K562 (cell line): ENCODE measurements at regions not wholly inside any gene's neighbourhood (a gene's known extent, or its start where the extent isn't known, plus 50 kb on each side); places are given as distances from the start of the nearest gene placed in this dataset.

Experiments
- ATAC-seq: fragments of 200-7000 bp; cut with Tn5 transposase; 3 replicates; pipeline ENCODE4 v1.9.1; 2020; ENCODE audit warnings: moderate library complexity
- BruUV-seq: library from RNA; stranded (reverse); fragments of 400-500 nt; replicated peaks from 2 replicates; lab custom pipeline; 2021; lab: Mats Ljungman, UMichigan
- CTCF ChIA-PET: fragments of 300-600 bp; formaldehyde crosslinking; extraction: SDS; loops from one replicate; lab custom pipeline; 2021; ENCODE audit warnings: low intra/inter-chr PET ratio; lab: Yijun Ruan, JAX
- POLR2A ChIA-PET: fragments of 300-600, 350-650 bp; sonication (Branson Sonifier 250); formaldehyde crosslinking; extraction: SDS; loops from one replicate; lab custom pipeline; 2021; ENCODE audit warnings: antibody characterized with exemption, inconsistent platforms; lab: Yijun Ruan, JAX
- DNase-seq, 4 experiments: peaks; one replicate each; pipeline versions ENCODE4 v3.0.0 to v3.0.0-alpha.2; 2011 to 2018; ENCODE audit warnings: low spot score in 3 of 4, mixed read lengths in 3 of 4; ENCODE audit errors: extremely low read depth in 1 of 4
- FAIRE-seq: peaks from 2 replicates; lab custom pipeline; 2011; peaks lifted over from hg19 to GRCh38; lab: Jason Lieb, UNC
- H2AFZ ChIP-seq: 2 replicates; pipeline ENCODE4 v1.6.0; 2011; ENCODE audit warnings: low read depth, low read length, control low read depth, inconsistent platforms
- H3K27ac ChIP-seq: fragments of 200-600 bp; 3 replicates; pipeline ENCODE4 v1.8.0; 2011; ENCODE audit warnings: low read depth, mild to moderate bottlenecking, control low read depth, inconsistent platforms, low read length, moderate library complexity, mixed read lengths; ENCODE audit errors: extremely low read depth
- H3K27me3 ChIP-seq, 2 experiments: fragments of 300-600 bp in 1 of 2; 2 replicates in 1 of 2; 3 replicates in 1 of 2; pipeline versions ENCODE4 v1.6.0 to v1.8.0; 2011; ENCODE audit warnings: inconsistent platforms in 2 of 2, low read length in 2 of 2, mild to moderate bottlenecking in 1 of 2, mixed read lengths in 1 of 2, moderate library complexity in 1 of 2; ENCODE audit not compliant: control insufficient read depth in 2 of 2, insufficient read depth in 2 of 2
- H3K36me3 ChIP-seq: fragments of 300-600 bp; 3 replicates; pipeline ENCODE4 v1.8.0; 2011; ENCODE audit warnings: mild to moderate bottlenecking, low read length, inconsistent platforms; ENCODE audit not compliant: control insufficient read depth, insufficient read depth
- H3K4me1 ChIP-seq, 2 experiments: fragments of 200-600 bp in 1 of 2; replicated peaks in 1 of 2; 2 replicates in 1 of 2; 3 replicates in 1 of 2; pipeline versions ENCODE4 v1.5.1 to v1.8.0; 2011; ENCODE audit warnings: inconsistent platforms in 2 of 2, low read length in 2 of 2, mild to moderate bottlenecking in 1 of 2, mixed read lengths in 1 of 2, moderate library complexity in 1 of 2; ENCODE audit not compliant: control insufficient read depth in 2 of 2, insufficient read depth in 2 of 2
- H3K4me2 ChIP-seq: 2 replicates; pipeline ENCODE4 v1.6.1; 2011; ENCODE audit warnings: low read length, control low read depth, inconsistent platforms, mixed read lengths; ENCODE audit not compliant: insufficient read depth
- H3K4me3 ChIP-seq: fragments of 200-600 bp; sonication (generic), shearing (Covaris generic); 2 replicates; pipeline ENCODE4 v1.5.1; 2016; ENCODE audit warnings: control low read depth, inconsistent platforms
- H3K79me2 ChIP-seq: fragments of 200-600 bp; 3 replicates; pipeline ENCODE4 v1.8.0; 2011; ENCODE audit warnings: low read length, inconsistent platforms; ENCODE audit not compliant: control insufficient read depth, insufficient read depth
- H3K9ac ChIP-seq, 2 experiments: 2 replicates each; pipeline versions ENCODE4 v1.6.0 to v1.6.1; 2011; ENCODE audit warnings: low read depth in 2 of 2, low read length in 2 of 2, control low read depth in 1 of 2, inconsistent platforms in 1 of 2, mild to moderate bottlenecking in 1 of 2, mixed read lengths in 1 of 2; ENCODE audit not compliant: insufficient read depth in 1 of 2
- H3K9me1 ChIP-seq: one replicate; pipeline ENCODE4 v1.6.0; 2011; ENCODE audit warnings: inconsistent platforms, mild to moderate bottlenecking, low read length, moderate library complexity; ENCODE audit not compliant: control insufficient read depth, insufficient read depth
- H3K9me3 ChIP-seq: replicated peaks from 2 replicates; pipeline ENCODE4 v1.5.1; 2011; ENCODE audit warnings: low read depth, low read length, inconsistent platforms; ENCODE audit not compliant: control insufficient read depth, insufficient read depth
- H4K20me1 ChIP-seq: replicated peaks from 2 replicates; pipeline ENCODE4 v1.6.1; 2011; ENCODE audit warnings: low read length, inconsistent platforms, mixed read lengths; ENCODE audit not compliant: control insufficient read depth, insufficient read depth
- MAFG ChIP-seq: fragments of 450-650 bp; conservative IDR thresholded peaks from 2 replicates; pipeline ENCODE4 v1.6.1; 2016; ENCODE audit warnings: missing genetic modification characterization, missing compliant biosample characterization
- SRSF7 ChIP-seq: fragments of 200-400 bp; formaldehyde crosslinking; optimal IDR thresholded peaks from 2 replicates; pipeline ENCODE3; 2017; ENCODE audit warnings: mild to moderate bottlenecking, low read depth, low read length
- ZNF184 ChIP-seq: sonication (generic); formaldehyde crosslinking; IDR thresholded peaks from 2 replicates; pipeline ENCODE4 v1.5.0; 2020; ENCODE audit warnings: missing genetic modification reagents
- WGBS: fragments of 100-300 bp; shearing (Covaris generic); methylation state at CpG from one replicate; pipeline ENCODE4 v1.1.6; 2016; ENCODE audit warnings: low coverage, mixed read lengths; ENCODE audit not compliant: insufficient coverage; ENCODE audit errors: missing lambda C conversion rate; 5-methylcytosine and 5-hydroxymethylcytosine counted together
- in situ Hi-C: fragments of 300-500 bp; cut with MboI; formaldehyde crosslinking; loops from 4 replicates; pipeline ENCODE4 v1.15.0; 2018; ENCODE audit warnings: inconsistent platforms, mixed read lengths
- intact Hi-C: fragments of 100-400 bp; cut with micrococcal nuclease; formaldehyde crosslinking; loops from 2 replicates; pipeline ENCODE4 v1.14.2; 2022
- TF ChIP-seq, protein P1 (sequence below): fragments of 250-450 bp; sonication (Bioruptor Pico); IDR thresholded peaks from 2 replicates; pipeline ENCODE4 v1.8.0; 2022; ENCODE audit warnings: inconsistent platforms, mild to moderate bottlenecking, moderate library complexity, borderline replicate concordance
- TF ChIP-seq, protein P2 (sequence below): sonication (generic); formaldehyde crosslinking; IDR thresholded peaks from 2 replicates; pipeline ENCODE4 v1.8.0; 2022; ENCODE audit warnings: mild to moderate bottlenecking, low read depth, missing genetic modification reagents
- TF ChIP-seq, protein P3 (sequence below): fragments of 200-400 bp; formaldehyde crosslinking; IDR thresholded peaks from 2 replicates; pipeline ENCODE4 v1.6.1; 2017; ENCODE audit warnings: mild to moderate bottlenecking, low read depth, low read length, moderate library complexity

DNA sequence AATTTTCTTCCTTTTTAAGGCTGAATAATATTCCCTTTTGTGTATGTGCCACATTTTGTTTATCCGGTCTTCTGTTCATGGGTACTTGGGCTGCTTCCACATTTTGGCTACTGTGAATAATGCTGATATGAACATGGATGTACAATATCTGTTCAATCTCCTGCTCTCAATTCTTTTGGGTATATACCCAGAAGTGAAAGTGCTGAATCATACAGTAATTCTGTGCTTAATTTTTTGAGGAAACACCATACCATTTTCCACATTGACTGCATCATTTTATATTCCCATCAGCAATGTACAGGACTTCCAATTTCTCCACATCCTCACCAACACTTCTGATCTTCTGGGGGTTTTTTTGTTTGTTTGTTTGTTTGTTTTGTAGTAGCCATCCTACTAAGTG, 135.0 kb upstream of the INHBA start:
- H3K4me3 ChIP-seq = no peak overlapping the region
- no peaks in the 10 kb centered on the region for H3K4me1 ChIP-seq
- no peaks in the 10 kb centered on the region for H3K27me3 ChIP-seq
- POLR2A ChIA-PET = no interaction called here
- FAIRE-seq = no peak
- intact Hi-C loops (no loop called here), in situ Hi-C loops (no loop called here)
- H3K9me3 ChIP-seq = no peaks in the 10 kb centered on the region
- no peaks in the 10 kb centered on the region for H3K9me1 ChIP-seq
- no peak overlapping the region for H3K27ac ChIP-seq
- no peak for ATAC-seq
- H3K9ac ChIP-seq = no peak overlapping the region
- no peaks in the 10 kb centered on the region for H4K20me1 ChIP-seq
- no TSS peak for BruUV-seq
- H3K4me2 ChIP-seq = no peak overlapping the region
- 0% methylated on average over 1 of the region's 1 CpG for WGBS
- H3K36me3 ChIP-seq = no peaks in the 10 kb centered on the region
- TF ChIP-seq, protein P1, sequence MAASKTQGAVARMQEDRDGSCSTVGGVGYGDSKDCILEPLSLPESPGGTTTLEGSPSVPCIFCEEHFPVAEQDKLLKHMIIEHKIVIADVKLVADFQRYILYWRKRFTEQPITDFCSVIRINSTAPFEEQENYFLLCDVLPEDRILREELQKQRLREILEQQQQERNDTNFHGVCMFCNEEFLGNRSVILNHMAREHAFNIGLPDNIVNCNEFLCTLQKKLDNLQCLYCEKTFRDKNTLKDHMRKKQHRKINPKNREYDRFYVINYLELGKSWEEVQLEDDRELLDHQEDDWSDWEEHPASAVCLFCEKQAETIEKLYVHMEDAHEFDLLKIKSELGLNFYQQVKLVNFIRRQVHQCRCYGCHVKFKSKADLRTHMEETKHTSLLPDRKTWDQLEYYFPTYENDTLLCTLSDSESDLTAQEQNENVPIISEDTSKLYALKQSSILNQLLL (CRISPR knock-in tag) = no peak
- peak; percentile 36; the same call in 1 of the 2 replicates for TF ChIP-seq MAFG
- TF ChIP-seq, protein P2, sequence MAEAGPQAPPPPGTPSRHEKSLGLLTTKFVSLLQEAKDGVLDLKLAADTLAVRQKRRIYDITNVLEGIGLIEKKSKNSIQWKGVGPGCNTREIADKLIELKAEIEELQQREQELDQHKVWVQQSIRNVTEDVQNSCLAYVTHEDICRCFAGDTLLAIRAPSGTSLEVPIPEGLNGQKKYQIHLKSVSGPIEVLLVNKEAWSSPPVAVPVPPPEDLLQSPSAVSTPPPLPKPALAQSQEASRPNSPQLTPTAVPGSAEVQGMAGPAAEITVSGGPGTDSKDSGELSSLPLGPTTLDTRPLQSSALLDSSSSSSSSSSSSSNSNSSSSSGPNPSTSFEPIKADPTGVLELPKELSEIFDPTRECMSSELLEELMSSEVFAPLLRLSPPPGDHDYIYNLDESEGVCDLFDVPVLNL (CRISPR knock-in tag) = no peak
- TF ChIP-seq SRSF7 = no peak
- TF ChIP-seq, protein P3, sequence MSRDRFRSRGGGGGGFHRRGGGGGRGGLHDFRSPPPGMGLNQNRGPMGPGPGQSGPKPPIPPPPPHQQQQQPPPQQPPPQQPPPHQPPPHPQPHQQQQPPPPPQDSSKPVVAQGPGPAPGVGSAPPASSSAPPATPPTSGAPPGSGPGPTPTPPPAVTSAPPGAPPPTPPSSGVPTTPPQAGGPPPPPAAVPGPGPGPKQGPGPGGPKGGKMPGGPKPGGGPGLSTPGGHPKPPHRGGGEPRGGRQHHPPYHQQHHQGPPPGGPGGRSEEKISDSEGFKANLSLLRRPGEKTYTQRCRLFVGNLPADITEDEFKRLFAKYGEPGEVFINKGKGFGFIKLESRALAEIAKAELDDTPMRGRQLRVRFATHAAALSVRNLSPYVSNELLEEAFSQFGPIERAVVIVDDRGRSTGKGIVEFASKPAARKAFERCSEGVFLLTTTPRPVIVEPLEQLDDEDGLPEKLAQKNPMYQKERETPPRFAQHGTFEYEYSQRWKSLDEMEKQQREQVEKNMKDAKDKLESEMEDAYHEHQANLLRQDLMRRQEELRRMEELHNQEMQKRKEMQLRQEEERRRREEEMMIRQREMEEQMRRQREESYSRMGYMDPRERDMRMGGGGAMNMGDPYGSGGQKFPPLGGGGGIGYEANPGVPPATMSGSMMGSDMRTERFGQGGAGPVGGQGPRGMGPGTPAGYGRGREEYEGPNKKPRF = no peak
- TF ChIP-seq ZNF184 (CRISPR knock-in tag) = no peak
- TF ChIP-seq, all 486 proteins: peak for 1
- CTCF ChIA-PET = no interaction called here
- DNase-seq = no peak
- Histone ChIP-seq H2AFZ (no peak overlapping the region), H3K79me2 (no peaks in the 10 kb centered on the region)
